NB4 (cell line): ENCODE measurements at regions not wholly inside any gene's neighbourhood (a gene's known extent, or its start where the extent isn't known, plus 50 kb on each side); places are given as distances from the start of the nearest gene placed in this dataset.

Source experiments
- DNase-seq: peaks from one replicate; pipeline ENCODE4 v3.0.0; 2010; ENCODE audit warnings: low read depth
- H3K4me3 ChIP-seq: one replicate; pipeline ENCODE4 v1.5.1; 2011; ENCODE audit warnings: mild to moderate bottlenecking, low read depth, low read length, moderate library complexity
- CTCF ChIP-seq: IDR thresholded peaks from one replicate; pipeline ENCODE4 v1.5.1; 2012; ENCODE audit warnings: low read depth, low read length
- MAX ChIP-seq: IDR thresholded peaks from 2 replicates; pipeline ENCODE4 v1.6.1; 2011; ENCODE audit warnings: low read depth, low read length
- MYC ChIP-seq: IDR thresholded peaks from 2 replicates; pipeline ENCODE4 v1.6.1; 2011; ENCODE audit warnings: low read depth, low read length
- POLR2A ChIP-seq: IDR thresholded peaks from 2 replicates; pipeline ENCODE4 v1.6.1; 2011; ENCODE audit warnings: mild to moderate bottlenecking; ENCODE audit not compliant: insufficient read length; ENCODE audit errors: extremely low read depth

GRCh38 chr2:54065411-54065810, 50.0 kb upstream of the ACYP2 start:
- no peak overlapping the region for H3K4me3 ChIP-seq
- no peak for TF ChIP-seq CTCF
- TF ChIP-seq POLR2A, result no peak
- no peak for TF ChIP-seq MAX
- TF ChIP-seq MYC, result no peak
- no peak for DNase-seq

GRCh38 chr2:54063967-54064535, 51.4 kb upstream of the ACYP2 start:
- DNase-seq, result no peak
- TF ChIP-seq MYC, result no peak

DNA sequence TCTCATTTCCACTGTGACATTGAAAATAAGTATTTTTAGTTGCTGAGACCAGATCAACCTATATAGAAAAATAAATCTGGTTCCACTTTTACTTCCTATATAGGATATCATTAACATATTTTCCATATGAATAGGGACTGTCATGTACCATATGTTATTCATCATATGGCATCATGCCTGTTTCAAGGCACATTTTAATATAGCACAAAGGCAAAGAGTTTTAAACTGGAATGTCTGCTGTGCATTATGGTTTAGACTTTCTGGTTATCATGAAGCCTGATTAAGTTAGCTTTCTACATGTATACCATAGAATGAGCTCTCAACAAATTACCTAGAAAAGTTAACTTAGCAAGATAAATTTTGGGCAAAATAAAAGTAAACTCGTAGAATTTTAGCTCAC, 53.0 kb upstream of the ACYP2 start:
- DNase-seq, result no peak
- TF ChIP-seq POLR2A, result no peak
- no peak for TF ChIP-seq MAX
- TF ChIP-seq MYC, result no peak
- TF ChIP-seq CTCF, result no peak
- no peak overlapping the region for H3K4me3 ChIP-seq

More at GRCh38 chr2:54063967-54064535, 51.4 kb upstream of the ACYP2 start:
- H3K4me3 ChIP-seq, result no peak overlapping the region

- no peak for DNase-seq
- no peak overlapping the region for H3K4me3 ChIP-seq
- TF ChIP-seq MAX (no peak), CTCF (no peak), MYC (no peak), POLR2A (no peak)
These were observed 54.1 kb upstream of the ACYP2 start for GRCh38 chr2:54061272-54061671.

DNA sequence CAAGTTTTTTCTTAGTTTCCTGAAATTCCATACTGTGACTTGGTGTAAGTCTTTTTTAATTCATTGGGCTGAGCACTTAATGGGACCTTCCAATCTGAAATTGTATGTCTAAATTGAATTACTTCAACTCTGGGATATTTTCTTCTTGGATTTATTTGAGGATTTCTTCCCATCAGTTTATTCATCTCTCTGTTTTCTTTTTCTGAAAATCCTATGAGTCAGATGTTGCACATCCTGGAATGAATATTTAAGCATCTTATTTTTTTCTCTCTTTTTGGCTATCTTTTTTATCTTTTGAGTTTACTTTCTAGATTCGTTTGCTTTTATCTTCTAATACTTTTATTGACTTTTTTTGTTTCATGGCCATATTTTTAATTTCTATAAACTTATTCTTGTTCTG, 55.4 kb upstream of the ACYP2 start:
- DNase-seq, result no peak
- no peak overlapping the region for H3K4me3 ChIP-seq
- TF ChIP-seq CTCF, result no peak
- no peak for TF ChIP-seq POLR2A
- TF ChIP-seq MYC, result no peak
- TF ChIP-seq MAX, result no peak

GRCh38 chr2:54059504-54059903, 55.9 kb upstream of the ACYP2 start:
- no peak for DNase-seq
- TF ChIP-seq POLR2A (no peak), CTCF (no peak), MYC (no peak), MAX (no peak)
- no peak overlapping the region for H3K4me3 ChIP-seq
